Fibroblast of villous mesenchyme (primary cell): ENCODE measurements at regions not wholly inside any gene's neighbourhood (a gene's known extent, or its start where the extent isn't known, plus 50 kb on each side); places are given as distances from the start of the nearest gene placed in this dataset.

Experiments
- DNase-seq: peaks from one replicate; pipeline ENCODE4 v3.0.0-alpha.2; 2010; ENCODE audit warnings: low read depth
- H3K4me3 ChIP-seq: 2 replicates; pipeline ENCODE4 v1.5.1; 2011; ENCODE audit warnings: low read depth, mild to moderate bottlenecking, low read length
- TF ChIP-seq, protein P1 (sequence below): IDR thresholded peaks from 2 replicates; pipeline ENCODE4 v1.5.1; 2012; ENCODE audit warnings: low read depth, mild to moderate bottlenecking, low read length; ENCODE audit not compliant: insufficient read depth

- DNase-seq, result no peak
- no peak overlapping the region for H3K4me3 ChIP-seq
- TF ChIP-seq, protein P1, sequence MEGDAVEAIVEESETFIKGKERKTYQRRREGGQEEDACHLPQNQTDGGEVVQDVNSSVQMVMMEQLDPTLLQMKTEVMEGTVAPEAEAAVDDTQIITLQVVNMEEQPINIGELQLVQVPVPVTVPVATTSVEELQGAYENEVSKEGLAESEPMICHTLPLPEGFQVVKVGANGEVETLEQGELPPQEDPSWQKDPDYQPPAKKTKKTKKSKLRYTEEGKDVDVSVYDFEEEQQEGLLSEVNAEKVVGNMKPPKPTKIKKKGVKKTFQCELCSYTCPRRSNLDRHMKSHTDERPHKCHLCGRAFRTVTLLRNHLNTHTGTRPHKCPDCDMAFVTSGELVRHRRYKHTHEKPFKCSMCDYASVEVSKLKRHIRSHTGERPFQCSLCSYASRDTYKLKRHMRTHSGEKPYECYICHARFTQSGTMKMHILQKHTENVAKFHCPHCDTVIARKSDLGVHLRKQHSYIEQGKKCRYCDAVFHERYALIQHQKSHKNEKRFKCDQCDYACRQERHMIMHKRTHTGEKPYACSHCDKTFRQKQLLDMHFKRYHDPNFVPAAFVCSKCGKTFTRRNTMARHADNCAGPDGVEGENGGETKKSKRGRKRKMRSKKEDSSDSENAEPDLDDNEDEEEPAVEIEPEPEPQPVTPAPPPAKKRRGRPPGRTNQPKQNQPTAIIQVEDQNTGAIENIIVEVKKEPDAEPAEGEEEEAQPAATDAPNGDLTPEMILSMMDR, result no peak
Observed at GRCh38 chr2:13091455-13091854, 374.7 kb downstream of the TRIB2 start.

DNA sequence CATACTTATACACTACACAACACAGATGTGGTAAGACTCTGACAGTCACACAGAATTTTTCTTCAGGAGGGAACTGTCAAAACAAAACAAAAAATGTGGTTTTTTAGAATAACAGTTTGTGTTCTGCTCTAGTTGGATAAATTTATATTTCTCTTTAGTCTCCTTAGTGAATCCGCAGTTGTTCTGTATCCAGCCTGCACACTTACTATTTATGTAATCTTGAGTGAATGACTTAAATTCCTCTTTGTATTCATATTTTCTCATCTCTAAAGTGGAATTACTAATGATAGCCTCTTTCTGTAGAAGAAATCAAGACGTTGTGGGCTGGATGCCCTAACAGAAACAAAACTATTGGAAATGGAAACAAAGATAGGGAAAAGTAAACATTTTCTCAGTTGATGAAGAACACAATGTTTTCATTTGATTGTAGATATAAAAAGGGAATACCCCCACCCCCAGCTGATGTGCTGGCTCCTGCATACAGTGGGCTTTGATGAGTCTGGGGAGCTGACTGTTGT, 375.2 kb downstream of the TRIB2 start:
- TF ChIP-seq, protein P1, result no peak
- no peak overlapping the region for H3K4me3 ChIP-seq
- DNase-seq, result no peak

- TF ChIP-seq, protein P1, result no peak
- no peak overlapping the region for H3K4me3 ChIP-seq
- DNase-seq, result no peak
Observed at GRCh38 chr2:13093416-13093991, 376.8 kb downstream of the TRIB2 start.

DNA sequence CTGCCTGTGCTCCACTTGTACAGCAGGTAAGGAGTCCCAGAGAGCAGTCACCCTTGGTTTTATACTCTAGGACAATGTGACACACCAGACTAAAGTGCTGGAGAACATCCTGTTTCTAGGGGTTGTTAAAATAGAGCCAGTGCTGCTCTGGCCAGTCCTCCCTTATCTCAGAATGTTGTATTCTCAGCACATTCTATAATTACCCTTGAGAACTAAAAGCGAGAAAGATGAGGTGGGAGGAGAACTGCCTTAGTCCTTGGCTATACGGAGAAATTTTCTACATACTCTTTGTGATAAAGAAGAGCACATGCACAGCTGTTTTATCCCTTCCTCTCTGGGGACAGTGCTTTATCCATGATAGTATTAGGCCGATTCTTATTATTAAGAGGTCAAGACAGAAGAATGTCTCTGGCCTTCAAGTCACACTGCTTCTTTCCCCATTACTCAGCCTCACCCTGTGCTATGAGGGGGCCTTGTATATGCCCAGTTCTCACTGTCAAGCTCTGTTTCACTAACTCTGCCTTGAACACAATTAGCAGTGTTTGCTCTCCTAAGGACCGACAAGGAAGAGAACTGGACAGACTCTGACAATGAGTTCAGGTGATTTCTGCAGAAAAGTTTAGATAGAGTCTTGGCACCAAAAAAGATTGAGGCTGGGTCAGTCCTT, 385.8 kb downstream of the TRIB2 start:
- TF ChIP-seq, protein P1, result no peak
- DNase-seq, result no peak
- H3K4me3 ChIP-seq, result no peak overlapping the region

GRCh38 chr2:13103151-13103550, 386.4 kb downstream of the TRIB2 start:
- H3K4me3 ChIP-seq, result no peak overlapping the region
- TF ChIP-seq, protein P1, result no peak

GRCh38 chr2:13103778-13104493, 387.2 kb downstream of the TRIB2 start:
- H3K4me3 ChIP-seq, result no peak overlapping the region
- TF ChIP-seq, protein P1, result no peak
- DNase-seq, result no peak

More at GRCh38 chr2:13103151-13103550, 386.4 kb downstream of the TRIB2 start:
- DNase-seq, result no peak
